ENCODE measurements at regions not wholly inside any gene's neighbourhood (a gene's known extent, or its start where the extent isn't known, plus 50 kb on each side); places are given as distances from the start of the nearest gene placed in this dataset.

DNA sequence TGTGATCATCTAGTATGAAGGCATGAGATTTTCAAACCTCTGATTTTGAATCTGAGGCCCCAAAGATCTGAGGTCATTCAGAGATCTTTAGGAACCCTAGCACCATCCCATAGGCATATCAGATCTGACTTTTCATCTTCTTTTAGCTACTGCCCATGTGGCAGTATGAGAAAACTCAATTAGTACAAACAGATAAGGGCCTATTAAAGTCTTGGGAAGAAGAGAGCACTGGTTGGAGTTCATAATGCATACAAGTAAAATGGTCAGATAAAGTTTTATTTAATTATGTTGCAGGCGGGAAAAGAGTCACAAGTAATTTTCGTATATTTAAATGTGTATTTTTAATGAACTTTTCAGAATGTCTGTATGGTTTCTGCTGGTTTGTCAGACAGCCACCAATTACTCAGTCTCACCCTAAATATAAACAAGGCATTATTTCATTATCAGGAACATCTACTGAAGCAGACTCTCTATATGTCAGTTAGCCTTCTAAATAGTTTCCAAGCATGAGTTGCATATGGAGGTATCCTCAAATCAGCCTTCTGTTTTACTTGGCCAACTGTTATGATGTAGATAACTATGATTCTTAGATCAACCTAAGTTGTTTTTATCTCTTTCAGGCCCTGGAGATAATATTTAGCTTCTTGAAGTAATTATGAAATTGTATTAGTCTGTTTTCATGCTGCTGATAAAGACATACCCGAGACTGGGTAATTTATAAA lies 340.3 kb upstream of the TBC1D5 start:
- TF ChIP-seq, protein P1, sequence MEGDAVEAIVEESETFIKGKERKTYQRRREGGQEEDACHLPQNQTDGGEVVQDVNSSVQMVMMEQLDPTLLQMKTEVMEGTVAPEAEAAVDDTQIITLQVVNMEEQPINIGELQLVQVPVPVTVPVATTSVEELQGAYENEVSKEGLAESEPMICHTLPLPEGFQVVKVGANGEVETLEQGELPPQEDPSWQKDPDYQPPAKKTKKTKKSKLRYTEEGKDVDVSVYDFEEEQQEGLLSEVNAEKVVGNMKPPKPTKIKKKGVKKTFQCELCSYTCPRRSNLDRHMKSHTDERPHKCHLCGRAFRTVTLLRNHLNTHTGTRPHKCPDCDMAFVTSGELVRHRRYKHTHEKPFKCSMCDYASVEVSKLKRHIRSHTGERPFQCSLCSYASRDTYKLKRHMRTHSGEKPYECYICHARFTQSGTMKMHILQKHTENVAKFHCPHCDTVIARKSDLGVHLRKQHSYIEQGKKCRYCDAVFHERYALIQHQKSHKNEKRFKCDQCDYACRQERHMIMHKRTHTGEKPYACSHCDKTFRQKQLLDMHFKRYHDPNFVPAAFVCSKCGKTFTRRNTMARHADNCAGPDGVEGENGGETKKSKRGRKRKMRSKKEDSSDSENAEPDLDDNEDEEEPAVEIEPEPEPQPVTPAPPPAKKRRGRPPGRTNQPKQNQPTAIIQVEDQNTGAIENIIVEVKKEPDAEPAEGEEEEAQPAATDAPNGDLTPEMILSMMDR (IDR thresholded peaks at IDR 0.05; ENCODE audit: low read depth, low read length) = no peak
- no peak overlapping the region for H3K4me3 ChIP-seq (ENCODE audit: low read depth, low read length)

DNA sequence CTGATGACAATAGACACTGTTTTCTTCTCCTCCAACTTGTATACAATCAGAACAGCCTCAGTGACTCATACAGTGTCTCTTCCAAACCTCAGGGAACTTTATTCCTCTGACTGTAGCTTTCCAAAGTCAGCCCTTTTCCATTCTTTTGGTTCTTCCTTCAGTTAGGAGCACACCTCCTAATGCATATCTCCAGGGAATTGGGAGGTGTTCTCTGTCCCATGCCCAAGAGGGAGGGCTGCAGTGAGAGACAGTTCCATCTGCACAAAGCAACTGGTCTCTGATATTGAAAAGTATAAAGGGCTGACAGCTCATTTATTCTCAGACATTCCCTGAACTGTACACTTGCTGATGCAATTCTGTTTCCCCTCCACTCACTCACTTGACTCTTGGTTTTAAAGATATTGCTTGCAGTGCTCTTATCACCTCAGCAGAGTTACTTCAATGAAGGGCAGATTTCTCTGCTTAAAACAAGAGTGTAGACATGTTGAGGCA lies 337.8 kb upstream of the TBC1D5 start:
- TF ChIP-seq, protein P1 (IDR thresholded peaks at IDR 0.05; ENCODE audit: low read depth, low read length) = no peak
- H3K4me3 ChIP-seq (ENCODE audit: low read depth, low read length) = no peak overlapping the region

DNA sequence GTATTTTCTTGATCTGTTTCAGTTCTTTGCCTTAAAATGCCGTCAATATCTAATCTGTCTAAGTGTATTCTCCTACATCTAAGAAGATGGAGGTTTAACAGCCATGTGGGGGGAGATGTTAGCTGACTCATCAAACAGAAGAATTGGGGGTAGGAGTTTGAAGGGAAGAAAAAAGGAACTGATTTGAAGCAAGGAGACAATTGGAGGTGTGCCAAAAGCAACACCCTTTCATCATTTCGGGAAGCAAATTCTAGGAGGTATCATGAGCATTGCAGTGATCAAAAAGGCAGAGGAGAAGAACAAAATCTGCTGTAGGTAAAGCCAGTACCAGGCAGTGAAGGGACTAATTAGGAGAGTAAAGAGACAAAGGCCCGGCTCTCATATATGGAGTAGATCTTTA lies 337.3 kb upstream of the TBC1D5 start:
- TF ChIP-seq, protein P1 (IDR thresholded peaks at IDR 0.05; ENCODE audit: low read depth, low read length) = no peak
- H3K4me3 ChIP-seq (ENCODE audit: low read depth, low read length) = no peak overlapping the region

DNA sequence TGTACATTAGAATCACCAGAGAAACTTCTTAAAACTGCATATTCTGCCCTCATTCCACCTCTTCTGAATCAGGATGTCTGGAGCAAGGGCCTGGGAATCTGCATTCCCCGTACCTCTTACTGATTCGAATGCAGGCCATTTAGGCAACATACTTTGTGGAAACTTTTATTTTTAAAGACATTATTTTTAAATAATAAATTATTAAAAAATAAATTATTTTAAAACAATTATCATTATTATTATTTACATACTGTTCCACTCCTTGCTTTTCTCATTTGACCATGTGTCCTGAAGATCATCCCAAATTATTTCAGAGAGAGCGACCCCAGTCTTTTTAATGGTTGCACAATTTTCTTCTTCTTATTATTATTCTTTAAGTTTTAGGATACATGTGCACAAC lies 336.6 kb upstream of the TBC1D5 start:
- no peak overlapping the region for H3K4me3 ChIP-seq (ENCODE audit: low read depth, low read length)
- TF ChIP-seq, protein P1 (IDR thresholded peaks at IDR 0.05; ENCODE audit: low read depth, low read length) = no peak

DNA sequence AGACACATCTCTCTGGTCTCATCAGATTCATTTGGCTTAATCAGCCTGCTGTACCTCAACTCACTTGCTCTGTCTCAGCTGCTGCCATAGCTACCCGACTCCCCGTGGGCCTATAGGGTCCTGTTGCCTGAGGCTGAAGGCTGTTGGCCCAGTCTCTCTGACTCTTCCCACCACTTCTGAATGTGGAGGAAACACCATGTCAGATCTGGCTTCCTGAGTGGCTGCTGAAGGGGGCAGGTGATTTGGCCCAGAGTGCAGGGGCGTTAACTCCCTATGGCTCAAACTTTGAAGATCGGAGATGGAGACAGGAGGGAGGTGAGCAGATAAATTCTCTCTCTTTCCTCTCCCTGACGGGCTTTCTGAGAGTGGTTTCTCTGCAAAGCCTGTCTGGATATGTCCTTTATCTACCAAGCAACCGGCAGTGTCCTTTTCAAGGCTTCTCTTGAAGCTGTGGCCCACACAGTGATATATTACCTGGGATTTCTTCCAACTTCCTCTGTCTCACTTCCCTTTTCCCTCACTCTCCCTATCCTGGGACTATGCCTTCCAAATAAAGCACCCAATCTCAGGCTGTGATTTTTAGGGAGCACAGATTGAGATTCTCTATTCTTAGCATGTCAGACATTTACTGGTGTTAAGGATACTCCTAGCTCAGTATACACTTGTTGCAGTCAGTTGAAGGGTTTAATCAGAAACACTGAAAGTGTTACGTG lies 334.9 kb upstream of the TBC1D5 start:
- TF ChIP-seq, protein P1 (IDR thresholded peaks at IDR 0.05; ENCODE audit: low read depth, low read length) = no peak
- H3K4me3 ChIP-seq (ENCODE audit: low read depth, low read length) = no peak overlapping the region

DNA sequence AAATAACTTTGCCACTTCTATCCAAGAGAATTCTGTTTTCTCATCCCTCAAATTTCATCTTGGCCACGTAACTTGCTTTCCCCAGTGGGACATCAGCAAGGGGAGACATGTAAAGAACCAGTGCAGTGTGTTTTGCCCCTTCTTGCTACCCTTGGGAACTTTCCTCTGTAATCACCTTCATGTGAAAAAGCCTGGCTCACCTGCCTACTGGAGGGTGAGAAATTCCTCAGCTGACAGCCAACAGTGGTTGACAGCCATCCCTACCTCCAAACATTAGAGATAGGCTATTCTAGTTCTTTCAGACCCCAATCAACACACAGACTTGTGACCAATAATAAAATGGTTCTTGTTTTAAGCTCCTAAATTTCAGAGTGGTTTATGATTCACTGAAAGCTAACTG lies 333.9 kb upstream of the TBC1D5 start:
- TF ChIP-seq, protein P1 (IDR thresholded peaks at IDR 0.05; ENCODE audit: low read depth, low read length) = no peak
- no peak overlapping the region for H3K4me3 ChIP-seq (ENCODE audit: low read depth, low read length)

DNA sequence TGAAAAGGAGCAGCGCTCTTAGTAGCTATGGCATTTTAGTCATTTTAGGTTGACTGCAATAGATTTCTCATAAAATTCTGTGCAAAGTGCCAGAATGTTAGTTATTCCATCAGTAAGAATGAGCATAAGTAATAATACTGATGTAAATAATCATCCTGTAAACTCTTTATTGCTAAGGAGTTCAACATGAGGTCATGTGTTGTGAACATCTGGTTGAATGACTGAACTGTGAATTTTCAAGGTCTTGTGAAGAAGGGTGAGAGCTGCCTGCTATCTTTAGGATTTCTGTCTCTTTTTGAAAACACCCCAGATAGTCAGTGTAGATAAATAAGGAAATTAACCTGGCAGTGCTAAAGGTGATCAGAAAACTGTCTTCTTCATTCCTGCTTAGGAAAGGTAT lies 333.4 kb upstream of the TBC1D5 start:
- no peak overlapping the region for H3K4me3 ChIP-seq (ENCODE audit: low read depth, low read length)
- TF ChIP-seq, protein P1 (IDR thresholded peaks at IDR 0.05; ENCODE audit: low read depth, low read length) = no peak

Measured in WI38 (cell line).